ENCODE measurements at regions not wholly inside any gene's neighbourhood (a gene's known extent, or its start where the extent isn't known, plus 50 kb on each side); places are given as distances from the start of the nearest gene placed in this dataset.

GRCh38 chrX:27086237-27086636 is 376.9 kb downstream of the PPP4R3C start:
- no peaks in the 10 kb centered on the region for H3K27me3 ChIP-seq
- no peaks in the 10 kb centered on the region for H3K9me3 ChIP-seq
- no peaks in the 10 kb centered on the region for H3K36me3 ChIP-seq
- no peaks in the 10 kb centered on the region for H3K4me1 ChIP-seq
- H3K4me3 ChIP-seq = no peak overlapping the region
- no peak for TF ChIP-seq POLR2AphosphoS5 (IDR thresholded peaks at IDR 0.05)
- no peak for TF ChIP-seq POLR2A (IDR thresholded peaks at IDR 0.05)
- ATAC-seq (ENCODE audit: low FRiP score in 2 of 2) (no peak), DNase-seq (no peak)
- 63 to 68% methylated on average over 1 of the region's 1 CpG for WGBS, 2 donors
- H3K27ac ChIP-seq = no peak overlapping the region

- Histone ChIP-seq H3K4me3 (no peak overlapping the region), H3K36me3 (no peaks in the 10 kb centered on the region), H3K9me3 (no peaks in the 10 kb centered on the region), H3K4me1 (no peaks in the 10 kb centered on the region), H3K27me3 (no peaks in the 10 kb centered on the region), H3K27ac (no peak overlapping the region)
- no peak for DNase-seq
- WGBS, 2 donors = 68 to 69% methylated on average over 4 of the region's 4 CpGs
- TF ChIP-seq POLR2AphosphoS5 (IDR thresholded peaks at IDR 0.05) (no peak), EP300 (IDR thresholded peaks at IDR 0.05) (no peak), POLR2A (IDR thresholded peaks at IDR 0.05) (no peak)
- TF ChIP-seq, protein P1, sequence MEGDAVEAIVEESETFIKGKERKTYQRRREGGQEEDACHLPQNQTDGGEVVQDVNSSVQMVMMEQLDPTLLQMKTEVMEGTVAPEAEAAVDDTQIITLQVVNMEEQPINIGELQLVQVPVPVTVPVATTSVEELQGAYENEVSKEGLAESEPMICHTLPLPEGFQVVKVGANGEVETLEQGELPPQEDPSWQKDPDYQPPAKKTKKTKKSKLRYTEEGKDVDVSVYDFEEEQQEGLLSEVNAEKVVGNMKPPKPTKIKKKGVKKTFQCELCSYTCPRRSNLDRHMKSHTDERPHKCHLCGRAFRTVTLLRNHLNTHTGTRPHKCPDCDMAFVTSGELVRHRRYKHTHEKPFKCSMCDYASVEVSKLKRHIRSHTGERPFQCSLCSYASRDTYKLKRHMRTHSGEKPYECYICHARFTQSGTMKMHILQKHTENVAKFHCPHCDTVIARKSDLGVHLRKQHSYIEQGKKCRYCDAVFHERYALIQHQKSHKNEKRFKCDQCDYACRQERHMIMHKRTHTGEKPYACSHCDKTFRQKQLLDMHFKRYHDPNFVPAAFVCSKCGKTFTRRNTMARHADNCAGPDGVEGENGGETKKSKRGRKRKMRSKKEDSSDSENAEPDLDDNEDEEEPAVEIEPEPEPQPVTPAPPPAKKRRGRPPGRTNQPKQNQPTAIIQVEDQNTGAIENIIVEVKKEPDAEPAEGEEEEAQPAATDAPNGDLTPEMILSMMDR (IDR thresholded peaks at IDR 0.05) = no peak
- no peak for ATAC-seq (ENCODE audit: low FRiP score in 2 of 2)
Observed at GRCh38 chrX:27085346-27085745, 377.8 kb downstream of the PPP4R3C start.

- TF ChIP-seq POLR2AphosphoS5 (IDR thresholded peaks at IDR 0.05) = no peak
- TF ChIP-seq, protein P1 (IDR thresholded peaks at IDR 0.05) = no peak
- no peak for TF ChIP-seq EP300 (IDR thresholded peaks at IDR 0.05)
- no peak for TF ChIP-seq POLR2A (IDR thresholded peaks at IDR 0.05)
- 72 to 78% methylated on average over 1 of the region's 1 CpG for WGBS, 2 donors
Observed at GRCh38 chrX:27078371-27078770, 384.8 kb downstream of the PPP4R3C start.

DNA sequence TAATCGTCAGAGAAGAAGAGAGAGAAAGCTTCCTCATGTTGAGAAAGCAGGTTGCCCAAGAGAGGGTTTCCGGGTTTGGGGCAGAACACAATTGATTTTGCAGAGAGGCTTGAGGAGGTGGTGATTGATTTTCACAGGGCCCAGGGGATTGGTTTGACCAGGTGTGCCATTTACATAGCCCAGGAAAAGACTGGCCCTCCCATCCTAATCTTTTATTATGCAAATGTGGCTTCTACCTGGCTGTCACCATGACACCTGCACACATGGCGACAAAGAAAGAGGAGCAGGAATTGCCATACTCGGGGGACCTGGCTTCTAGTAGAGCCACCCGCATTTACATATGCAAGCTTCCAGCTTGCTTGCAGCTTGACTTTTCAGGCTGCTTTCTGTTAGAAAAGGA is 405.3 kb downstream of the PPP4R3C start:
- no peaks in the 10 kb centered on the region for H3K27me3 ChIP-seq
- no peak overlapping the region for H3K4me3 ChIP-seq
- H3K36me3 ChIP-seq = no peaks in the 10 kb centered on the region
- no peak for DNase-seq
- ATAC-seq (ENCODE audit: low FRiP score in 2 of 2) = no peak
- TF ChIP-seq POLR2A (IDR thresholded peaks at IDR 0.05) (no peak), EP300 (IDR thresholded peaks at IDR 0.05) (no peak), POLR2AphosphoS5 (IDR thresholded peaks at IDR 0.05) (no peak)
- TF ChIP-seq, protein P1 (IDR thresholded peaks at IDR 0.05) = no peak
- no peaks in the 10 kb centered on the region for H3K9me3 ChIP-seq
- 84% methylated on average over 5 of the region's 5 CpGs for WGBS, 2 donors
- no peak overlapping the region for H3K27ac ChIP-seq
- no peaks in the 10 kb centered on the region for H3K4me1 ChIP-seq

More at GRCh38 chrX:27078371-27078770, 384.8 kb downstream of the PPP4R3C start:
- H3K27ac ChIP-seq = no peak overlapping the region
- no peaks in the 10 kb centered on the region for H3K4me1 ChIP-seq
- H3K36me3 ChIP-seq = no peaks in the 10 kb centered on the region
- H3K4me3 ChIP-seq = no peak overlapping the region
- ATAC-seq (ENCODE audit: low FRiP score in 2 of 2) = no peak
- no peak for DNase-seq
- H3K9me3 ChIP-seq = no peaks in the 10 kb centered on the region
- H3K27me3 ChIP-seq = no peaks in the 10 kb centered on the region

GRCh38 chrX:27039332-27039731 is 423.8 kb downstream of the PPP4R3C start:
- ATAC-seq (ENCODE audit: low FRiP score in 2 of 2) = no peak
- no peak overlapping the region for H3K4me3 ChIP-seq
- no peak for DNase-seq
- 19 to 65% methylated on average over 1 of the region's 1 CpG for WGBS, 2 donors
- H3K27me3 ChIP-seq = no peaks in the 10 kb centered on the region
- H3K9me3 ChIP-seq = no peaks in the 10 kb centered on the region
- no peaks in the 10 kb centered on the region for H3K36me3 ChIP-seq
- TF ChIP-seq POLR2A (IDR thresholded peaks at IDR 0.05) (no peak), EP300 (IDR thresholded peaks at IDR 0.05) (no peak), POLR2AphosphoS5 (IDR thresholded peaks at IDR 0.05) (no peak)
- TF ChIP-seq, protein P1 (IDR thresholded peaks at IDR 0.05) = no peak
- no peak overlapping the region for H3K27ac ChIP-seq
- H3K4me1 ChIP-seq = no peaks in the 10 kb centered on the region
